Effector CD4-positive, alpha-beta T cell (primary cell): ENCODE measurements at regions not wholly inside any gene's neighbourhood (a gene's known extent, or its start where the extent isn't known, plus 50 kb on each side); places are given as distances from the start of the nearest gene placed in this dataset.

ENCODE experiments used
- DNase-seq: peaks from one replicate; pipeline ENCODE4 v3.0.0-alpha.2; 2020

- no peak for DNase-seq
These were observed 87.8 kb downstream of the PMP22 start for GRCh38 chr17:15177343-15177742.

GRCh38 chr17:15175356-15175755, 89.8 kb downstream of the PMP22 start:
- DNase-seq = no peak

DNA sequence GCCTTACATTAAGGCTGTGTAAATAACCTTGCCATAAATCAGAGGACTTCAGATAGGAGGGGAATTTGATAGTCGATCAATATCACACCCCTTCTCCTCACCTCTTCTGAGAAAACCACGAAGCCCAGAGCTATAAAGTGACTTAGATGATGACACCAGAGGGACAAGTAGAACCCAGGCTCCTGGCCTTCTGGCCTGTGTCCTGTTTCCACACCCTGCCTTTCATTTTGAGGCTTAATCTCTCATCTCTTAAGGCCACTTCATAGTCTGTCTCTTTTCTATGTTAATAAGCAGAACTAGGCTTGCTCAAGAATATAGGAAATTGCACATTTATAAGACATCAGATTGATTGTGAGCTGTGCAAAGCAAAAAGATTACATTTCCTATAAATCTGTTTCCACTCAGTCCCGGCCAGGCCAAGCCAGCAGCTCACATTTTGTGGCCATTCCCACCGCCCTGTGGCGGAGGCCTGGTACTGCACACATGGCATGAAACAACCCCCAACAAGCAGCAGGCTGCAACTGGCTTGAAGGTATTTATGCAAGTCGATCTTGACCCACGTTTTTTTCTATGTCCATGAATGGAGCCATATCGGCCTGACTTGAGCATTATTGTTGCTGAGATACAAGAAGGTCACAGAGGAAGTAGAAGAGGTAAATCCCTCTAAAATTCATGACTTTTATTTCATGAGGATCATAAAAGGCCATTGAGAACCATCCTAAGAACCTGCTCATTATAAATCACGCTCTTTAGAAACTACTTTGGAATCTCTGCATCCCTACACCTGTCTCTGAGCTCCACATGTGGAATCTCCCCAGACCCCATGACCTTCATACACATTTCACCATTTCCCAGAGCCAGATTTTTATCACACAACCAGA, 93.7 kb downstream of the PMP22 start:
- DNase-seq = no peak

- DNase-seq = no peak
These were observed 95.5 kb downstream of the PMP22 start for GRCh38 chr17:15169676-15170075.

GRCh38 chr17:15168379-15168778, 96.7 kb downstream of the PMP22 start:
- DNase-seq = no peak

DNA sequence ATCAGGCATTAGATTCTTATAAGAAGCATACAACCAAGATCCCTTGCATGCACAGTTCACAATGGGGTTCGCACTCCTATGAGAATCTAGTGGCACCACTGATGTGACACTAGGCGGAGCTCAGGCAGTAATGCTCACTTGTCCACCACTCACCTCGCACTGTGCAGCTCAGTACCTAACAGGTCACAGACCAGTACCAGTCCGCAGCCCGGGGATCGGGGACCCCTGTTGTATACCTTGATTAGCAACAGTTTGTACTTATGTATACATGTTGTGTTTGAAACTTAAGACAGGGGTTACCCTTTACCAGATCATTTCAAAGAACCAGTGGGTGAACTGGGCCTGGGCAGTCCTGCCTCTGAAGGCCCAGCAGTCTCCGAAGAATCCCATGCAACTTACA, 103.7 kb downstream of the PMP22 start:
- DNase-seq = no peak

- no peak for DNase-seq
These were observed 108.1 kb downstream of the PMP22 start for GRCh38 chr17:15157051-15157450.

- no peak for DNase-seq
These were observed 110.5 kb downstream of the PMP22 start for GRCh38 chr17:15154618-15155017.

GRCh38 chr17:15145621-15146020, 119.5 kb downstream of the PMP22 start:
- no peak for DNase-seq

GRCh38 chr17:15143524-15143923, 121.6 kb downstream of the PMP22 start:
- DNase-seq = no peak

GRCh38 chr17:15134363-15134762, 130.8 kb downstream of the PMP22 start:
- DNase-seq = no peak

DNA sequence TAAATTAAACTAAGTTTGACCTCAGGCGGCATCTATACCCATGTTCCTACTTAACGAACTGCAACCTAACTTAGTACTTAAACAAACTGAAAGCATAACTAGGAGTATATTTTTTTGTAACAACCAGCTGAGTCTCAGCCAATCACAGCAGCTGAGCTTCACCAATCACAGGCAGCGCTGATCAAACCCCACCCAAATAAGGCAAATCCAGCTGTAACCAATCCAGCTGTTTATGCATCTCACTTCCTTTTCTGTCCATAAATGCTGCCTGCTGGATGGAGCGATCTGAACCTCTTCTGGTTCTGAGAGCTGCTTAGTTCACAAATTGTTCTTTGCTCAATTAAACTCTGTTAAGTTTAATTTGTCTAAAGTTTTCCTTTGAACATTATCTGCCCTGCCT, 131.3 kb downstream of the PMP22 start:
- no peak for DNase-seq

GRCh38 chr17:15133143-15133542, 132.0 kb downstream of the PMP22 start:
- DNase-seq = no peak

DNA sequence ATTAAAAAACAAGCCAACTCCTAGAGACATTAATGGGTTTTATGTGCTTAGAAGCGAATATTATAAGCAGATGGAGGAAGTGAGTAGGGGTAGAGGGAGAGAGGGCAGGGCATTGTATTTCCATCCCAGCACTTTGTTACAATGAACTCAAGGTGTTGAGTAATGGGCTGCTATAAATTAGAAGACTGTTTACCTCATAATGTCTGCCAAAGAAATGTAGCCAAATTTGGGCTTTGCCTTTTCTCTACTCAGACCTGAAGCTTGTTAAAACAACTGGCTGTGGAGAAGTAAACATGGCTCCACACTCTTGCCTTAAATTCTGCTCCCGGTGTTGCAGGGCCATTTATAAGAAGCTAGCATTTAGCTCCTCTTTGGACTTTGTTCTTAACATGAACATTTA, 134.7 kb downstream of the PMP22 start:
- DNase-seq = no peak

GRCh38 chr17:15129986-15130385, 135.1 kb downstream of the PMP22 start:
- no peak for DNase-seq

GRCh38 chr17:15124746-15125145, 140.4 kb downstream of the PMP22 start:
- DNase-seq = no peak

GRCh38 chr17:15124264-15124595, 140.9 kb downstream of the PMP22 start:
- DNase-seq = no peak

GRCh38 chr17:15123593-15124263, 141.4 kb downstream of the PMP22 start:
- no peak for DNase-seq

DNA sequence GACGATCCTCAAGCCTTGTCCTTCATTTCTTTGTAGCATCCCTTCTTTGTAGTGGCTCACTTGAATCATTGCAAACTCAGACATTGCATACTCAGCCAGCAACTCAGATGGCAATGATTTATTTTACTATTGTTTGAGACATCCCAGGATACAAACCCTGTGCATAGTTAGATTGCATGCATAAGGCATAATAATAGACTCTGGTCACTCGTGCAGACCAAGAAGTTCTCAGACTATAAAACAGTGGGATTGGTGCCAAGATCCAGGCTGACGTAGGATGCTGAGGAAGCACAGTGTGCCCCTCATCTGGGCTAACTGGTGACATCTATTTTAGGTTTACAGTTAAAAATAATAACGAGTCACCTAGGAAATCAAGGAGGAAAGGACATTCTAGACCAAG, 142.3 kb downstream of the PMP22 start:
- no peak for DNase-seq

- DNase-seq = no peak
These were observed 143.7 kb downstream of the PMP22 start for GRCh38 chr17:15121426-15121825.

DNA sequence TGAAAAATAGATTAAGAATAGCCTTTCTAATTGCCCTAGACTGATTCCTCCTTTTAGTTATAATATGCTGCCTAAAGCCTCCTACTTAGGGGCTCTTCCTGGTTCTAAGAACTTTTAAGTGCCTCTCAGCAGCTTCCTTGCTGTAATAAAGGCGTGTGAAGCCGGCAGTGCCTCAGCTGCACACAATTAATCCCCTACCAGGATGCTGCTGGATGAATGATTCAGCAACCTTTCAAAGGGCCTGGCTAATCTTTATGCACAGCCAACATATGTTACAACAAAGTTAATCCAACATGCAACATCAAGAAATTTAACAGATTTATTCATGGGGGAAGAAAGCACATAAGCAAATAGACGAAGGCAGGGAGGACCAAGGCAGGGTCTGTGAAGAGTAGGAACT, 145.2 kb downstream of the PMP22 start:
- DNase-seq = no peak

DNA sequence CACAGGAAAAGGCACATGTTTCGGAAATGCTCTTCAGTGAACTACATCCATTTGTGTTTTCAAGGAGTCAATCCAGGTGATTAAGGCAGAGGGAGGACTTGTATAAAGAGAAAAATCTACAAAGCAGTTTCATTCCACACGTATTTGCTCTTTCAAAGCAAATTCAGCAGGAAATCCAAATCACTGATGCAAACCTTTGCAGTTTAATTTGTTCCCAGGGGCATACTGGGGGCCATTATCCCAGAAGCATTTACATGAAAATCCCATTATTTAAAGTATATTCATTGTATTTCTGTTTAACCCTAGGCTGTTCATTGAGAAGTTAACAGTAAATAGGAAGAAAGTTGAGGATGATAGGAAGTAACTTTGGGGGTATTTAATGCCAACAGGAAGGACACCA, 147.9 kb downstream of the PMP22 start:
- DNase-seq = no peak

DNA sequence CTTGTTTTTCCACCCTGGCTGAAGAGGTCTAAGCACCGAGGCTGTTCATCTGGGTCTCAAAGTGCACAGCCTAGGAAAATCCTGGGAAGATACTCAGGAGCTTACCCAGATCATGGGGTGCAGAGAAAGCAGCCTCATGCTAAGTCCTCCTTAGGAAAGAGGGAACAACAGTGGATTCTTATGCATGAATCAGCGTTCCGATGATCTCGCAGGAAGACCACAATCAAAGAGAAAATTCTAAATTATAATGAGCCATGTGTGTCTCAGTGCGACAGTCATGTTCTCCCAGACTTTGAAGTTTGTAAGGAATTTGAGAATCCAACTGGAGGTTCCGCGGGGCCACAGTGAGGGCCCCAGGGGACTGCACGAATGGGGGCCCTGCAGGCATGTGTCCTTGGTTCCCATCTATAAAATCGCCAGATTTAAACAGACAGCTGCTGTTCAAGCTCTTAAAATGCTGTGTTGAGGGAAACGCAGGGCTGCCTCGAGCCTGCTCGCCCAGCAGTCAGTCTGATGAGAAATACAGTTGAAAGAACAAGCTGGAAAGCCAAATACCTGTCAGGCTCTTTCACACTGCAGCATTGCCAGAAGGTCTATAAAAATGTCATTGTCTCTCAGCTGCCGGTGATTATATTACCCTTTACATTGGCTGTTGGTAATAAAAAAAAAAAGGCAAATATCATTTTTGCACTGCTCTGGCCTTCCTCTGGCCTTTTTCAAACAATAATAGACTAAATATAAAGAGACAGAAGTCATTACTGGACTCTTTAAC, 152.1 kb downstream of the PMP22 start:
- no peak for DNase-seq

DNA sequence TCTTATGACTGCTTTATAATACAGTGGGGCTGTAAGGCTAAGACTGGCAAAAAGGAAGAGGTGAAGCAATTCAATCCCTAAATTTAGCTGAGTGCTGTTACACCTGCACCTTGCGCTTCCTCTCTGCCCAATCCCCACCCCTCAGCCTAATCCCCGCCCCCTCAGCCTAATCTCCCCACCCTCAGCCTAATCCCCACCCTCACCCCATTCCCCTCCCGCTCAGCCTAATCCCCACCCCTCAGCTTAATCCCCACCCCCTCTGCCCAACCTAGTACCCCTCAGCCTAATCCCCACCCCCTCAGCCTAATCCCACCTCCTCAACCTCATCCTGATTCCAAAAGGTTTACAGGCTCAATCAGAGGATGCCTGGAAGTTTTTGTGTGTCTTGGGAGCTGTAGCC, 155.5 kb downstream of the PMP22 start:
- no peak for DNase-seq
